Body of pancreas (tissue), 4 donors: ENCODE measurements at regions not wholly inside any gene's neighbourhood (a gene's known extent, or its start where the extent isn't known, plus 50 kb on each side); places are given as distances from the start of the nearest gene placed in this dataset.

ENCODE experiments used
- ATAC-seq: fragments of 150-250 bp; one replicate; pipeline ENCODE4 v1.9.1; 2016
- DNase-seq, 4 donors: peaks; one replicate each; pipeline ENCODE4 v3.0.0-alpha.2; 2019
- H3K27ac ChIP-seq, 4 donors: fragments of 200-600 bp; sonication (generic); 1 replicate in 3 of 4; 2 replicates in 1 of 4; pipeline versions ENCODE4 v1.5.1 to v1.6.1; 2016 to 2019; ENCODE audit warnings: mild to moderate bottlenecking in 1 of 4, mixed read lengths in 1 of 4, moderate library complexity in 1 of 4
- H3K27me3 ChIP-seq, 2 donors: fragments of 200-600 bp; sonication (generic); one replicate each; pipeline ENCODE4 v1.6.0; 2016; ENCODE audit warnings: mild to moderate bottlenecking in 1 of 2
- H3K36me3 ChIP-seq, 2 donors: fragments of 200-600 bp; sonication (generic); replicated peaks in 1 of 2; 2 replicates each; pipeline ENCODE4 v1.5.1; 2016; ENCODE audit warnings: low read depth in 2 of 2; ENCODE audit not compliant: insufficient read depth in 1 of 2
- H3K4me1 ChIP-seq: fragments of 200-600 bp; sonication (generic); one replicate; pipeline ENCODE4 v1.6.0; 2016
- H3K4me3 ChIP-seq, 2 donors: fragments of 200-600 bp; sonication (generic); 1 replicate in 1 of 2; 2 replicates in 1 of 2; pipeline ENCODE4 v1.5.1; 2016 to 2019
- H3K9me3 ChIP-seq, 3 donors: fragments of 200-600 bp; sonication (generic); 1 replicate in 2 of 3; 2 replicates in 1 of 3; pipeline ENCODE4 v1.5.1; 2016
- POLR2A ChIP-seq, 3 donors: fragments of 450-650 bp; IDR thresholded peaks; one replicate each; pipeline ENCODE4 v1.6.1; 2016; ENCODE audit warnings: antibody characterized with exemption in 3 of 3, mild to moderate bottlenecking in 2 of 3
- WGBS, 2 donors: methylation state at CpG; one replicate each; pipeline ENCODE4 v1.1.5; 2017; 5-methylcytosine and 5-hydroxymethylcytosine counted together
- intact Hi-C: fragments of 100-400 bp; cut with DNase I; formaldehyde crosslinking; loops from one replicate; pipeline ENCODE4 v1.15.1; 2023
- TF ChIP-seq, protein P1 (sequence below), 7 experiments: fragments of 450-650 bp in 4 of 7; fragments of 200-600 bp in 3 of 7; sonication (generic) in 3 of 7; IDR thresholded peaks; one replicate each; pipeline ENCODE4 v1.5.1; 2016 to 2019; ENCODE audit warnings: antibody characterized with exemption in 7 of 7

DNA sequence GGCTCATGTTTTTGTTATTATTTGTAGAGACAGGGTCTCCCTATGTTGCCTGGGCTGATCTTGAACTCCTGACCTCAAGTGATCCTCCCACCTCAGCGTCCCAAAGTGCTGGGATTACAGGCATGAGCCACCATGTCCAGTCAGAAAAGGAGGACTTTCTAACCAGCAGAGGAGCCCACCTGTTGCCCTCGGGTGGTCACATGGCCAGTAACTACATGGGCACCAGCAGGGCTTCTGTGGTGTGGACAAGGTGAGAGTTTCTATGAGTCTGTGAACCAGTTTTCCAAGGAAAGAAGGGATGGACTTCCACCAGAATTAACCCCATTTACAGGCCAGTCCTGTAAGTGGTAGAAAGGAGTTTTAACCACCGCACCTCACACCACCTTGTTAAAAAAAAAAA, 125.4 kb downstream of the RIN2 start:
- Histone ChIP-seq H3K27me3 (no peaks in the 10 kb centered on the region), H3K4me1 (peaks cover 26% of the 10 kb centered on the region), H3K4me3 (no peak overlapping the region), H3K27ac (no peak overlapping the region), H3K9me3 (no peaks in the 10 kb centered on the region), H3K36me3 (no peaks in the 10 kb centered on the region)
- no peak for TF ChIP-seq POLR2A (IDR thresholded peaks at IDR 0.05)
- intact Hi-C loops: no loop called here
- whole genome bisulfite sequencing, 2 donors: 88 to 93% methylated on average over 3 of the region's 3 CpGs
- no peak for DNase-seq
- no peak for ATAC-seq

DNA sequence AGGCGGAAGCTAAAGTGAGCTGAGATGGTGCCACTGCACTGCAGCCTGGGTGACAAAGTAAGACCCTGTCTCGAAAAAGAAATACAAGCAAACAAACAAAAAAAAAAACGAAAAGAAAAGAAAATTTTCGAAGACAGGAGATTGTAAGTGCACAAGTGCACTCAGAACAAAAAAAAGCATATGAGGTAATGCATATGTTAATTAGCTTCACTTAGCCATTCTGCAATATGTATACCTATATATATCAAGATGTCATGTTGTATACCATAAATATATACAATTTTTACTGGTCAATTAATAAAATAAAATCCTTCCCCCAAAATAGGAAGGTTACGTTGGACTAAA, 127.5 kb downstream of the RIN2 start:
- no peak for DNase-seq
- Histone ChIP-seq H3K9me3 (no peaks in the 10 kb centered on the region), H3K4me3 (no peak overlapping the region), H3K27me3 (no peaks in the 10 kb centered on the region), H3K36me3 (no peaks in the 10 kb centered on the region), H3K4me1 (peaks cover 45% of the 10 kb centered on the region), H3K27ac (peak overlapping the region in 3 of 4 donors; percentile 30 to 77 (median 76))
- ATAC-seq: no peak
- TF ChIP-seq, protein P1, sequence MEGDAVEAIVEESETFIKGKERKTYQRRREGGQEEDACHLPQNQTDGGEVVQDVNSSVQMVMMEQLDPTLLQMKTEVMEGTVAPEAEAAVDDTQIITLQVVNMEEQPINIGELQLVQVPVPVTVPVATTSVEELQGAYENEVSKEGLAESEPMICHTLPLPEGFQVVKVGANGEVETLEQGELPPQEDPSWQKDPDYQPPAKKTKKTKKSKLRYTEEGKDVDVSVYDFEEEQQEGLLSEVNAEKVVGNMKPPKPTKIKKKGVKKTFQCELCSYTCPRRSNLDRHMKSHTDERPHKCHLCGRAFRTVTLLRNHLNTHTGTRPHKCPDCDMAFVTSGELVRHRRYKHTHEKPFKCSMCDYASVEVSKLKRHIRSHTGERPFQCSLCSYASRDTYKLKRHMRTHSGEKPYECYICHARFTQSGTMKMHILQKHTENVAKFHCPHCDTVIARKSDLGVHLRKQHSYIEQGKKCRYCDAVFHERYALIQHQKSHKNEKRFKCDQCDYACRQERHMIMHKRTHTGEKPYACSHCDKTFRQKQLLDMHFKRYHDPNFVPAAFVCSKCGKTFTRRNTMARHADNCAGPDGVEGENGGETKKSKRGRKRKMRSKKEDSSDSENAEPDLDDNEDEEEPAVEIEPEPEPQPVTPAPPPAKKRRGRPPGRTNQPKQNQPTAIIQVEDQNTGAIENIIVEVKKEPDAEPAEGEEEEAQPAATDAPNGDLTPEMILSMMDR (IDR thresholded peaks at IDR 0.05): no peak
- no peak for TF ChIP-seq POLR2A (IDR thresholded peaks at IDR 0.05)
- intact Hi-C loops: no loop called here
- 51 to 60% methylated on average over 5 of the region's 5 CpGs for WGBS, 2 donors

DNA sequence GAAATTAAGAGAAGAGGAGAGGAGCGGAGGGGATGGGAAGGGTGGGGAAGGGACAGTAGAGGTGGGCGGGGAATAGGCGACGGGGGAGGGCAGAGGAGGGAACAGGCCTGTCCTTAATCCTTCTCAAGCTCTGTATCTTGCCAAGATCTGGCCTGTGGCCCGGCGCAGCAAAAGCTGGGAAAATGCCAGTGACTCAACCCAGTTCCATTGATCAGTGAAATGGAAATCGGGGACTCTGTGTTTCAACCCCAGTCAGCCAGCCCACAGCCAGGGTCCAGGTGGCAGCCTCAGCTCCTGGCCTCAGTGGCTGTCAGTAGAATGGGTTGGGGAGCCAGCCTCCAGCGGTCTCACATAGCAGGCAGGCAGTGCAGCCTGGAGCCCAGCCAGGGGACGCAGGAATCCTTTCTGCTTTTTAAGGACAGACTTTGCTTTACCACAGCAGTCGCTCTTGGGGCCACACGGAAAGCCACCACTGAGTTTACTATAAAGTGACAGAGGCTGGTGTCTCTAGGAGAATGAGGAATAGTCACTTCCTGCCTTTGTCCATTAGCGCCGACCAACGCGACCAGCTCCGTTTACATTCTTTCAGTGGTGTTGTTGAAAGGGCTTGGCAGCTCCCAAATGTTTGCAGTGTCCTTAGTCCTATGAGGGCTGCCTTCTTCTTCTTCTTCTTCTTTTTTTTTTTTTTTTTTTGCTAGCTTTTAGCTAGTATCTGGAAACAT, 128.0 kb downstream of the RIN2 start:
- TF ChIP-seq, protein P1 (IDR thresholded peaks at IDR 0.05): no peak
- TF ChIP-seq POLR2A (IDR thresholded peaks at IDR 0.05): peak in 2 of 3 donors; percentile 18 to 23
- DNase-seq: peak; percentile 32 to 63 (median 52)
- H3K27ac ChIP-seq: peak overlapping the region; percentile 30 to 77 (median 63)
- no peaks in the 10 kb centered on the region for H3K36me3 ChIP-seq
- intact Hi-C loops: no loop called here
- peaks cover 50% of the 10 kb centered on the region for H3K4me1 ChIP-seq
- WGBS, 2 donors: 29 to 35% methylated on average over 14 to 16 of the region's 16 CpGs
- ATAC-seq: peak; percentile 14
- no peak overlapping the region for H3K4me3 ChIP-seq
- H3K27me3 ChIP-seq: no peaks in the 10 kb centered on the region
- H3K9me3 ChIP-seq: no peaks in the 10 kb centered on the region

DNA sequence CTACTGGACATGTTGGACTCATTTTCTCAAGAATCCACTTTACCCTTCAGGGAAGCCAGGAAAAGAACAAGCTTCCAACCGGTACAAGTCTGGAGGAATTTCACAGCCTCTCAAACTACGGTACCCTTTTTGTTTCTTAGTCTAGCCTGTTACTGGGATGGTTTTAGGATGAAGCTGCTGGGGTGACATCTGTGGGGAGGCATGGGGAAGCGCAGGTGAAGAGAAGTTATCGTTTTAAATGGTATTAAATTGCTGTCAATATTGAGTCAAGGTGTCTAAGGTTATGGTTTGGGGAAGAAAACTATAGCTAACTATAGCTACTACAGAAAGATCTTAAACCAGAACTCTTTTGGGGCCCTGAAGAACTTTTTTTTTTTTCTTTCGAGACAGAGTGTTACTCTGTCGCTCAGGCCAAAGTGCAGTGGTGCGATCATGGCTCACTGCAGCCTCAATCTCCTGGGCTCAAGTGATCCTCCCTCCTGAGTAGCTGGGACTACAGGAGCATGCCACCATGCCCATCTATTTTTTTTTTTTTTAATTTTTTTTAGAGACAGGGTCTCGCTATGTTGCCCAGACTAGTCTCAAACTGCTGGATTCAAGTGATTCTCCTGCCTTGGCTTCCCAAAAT, 128.7 kb downstream of the RIN2 start:
- H3K4me3 ChIP-seq: no peak overlapping the region
- no peaks in the 10 kb centered on the region for H3K9me3 ChIP-seq
- WGBS, 2 donors: 80 to 87% methylated on average over 8 of the region's 8 CpGs
- H3K4me1 ChIP-seq: peaks cover 55% of the 10 kb centered on the region
- no peak for ATAC-seq
- H3K27ac ChIP-seq: peak overlapping the region in 3 of 4 donors; percentile 30 to 77 (median 76)
- TF ChIP-seq POLR2A (IDR thresholded peaks at IDR 0.05): no peak
- TF ChIP-seq, protein P1 (IDR thresholded peaks at IDR 0.05): no peak
- H3K27me3 ChIP-seq: no peaks in the 10 kb centered on the region
- intact Hi-C loops: no loop called here
- no peaks in the 10 kb centered on the region for H3K36me3 ChIP-seq
- no peak for DNase-seq

DNA sequence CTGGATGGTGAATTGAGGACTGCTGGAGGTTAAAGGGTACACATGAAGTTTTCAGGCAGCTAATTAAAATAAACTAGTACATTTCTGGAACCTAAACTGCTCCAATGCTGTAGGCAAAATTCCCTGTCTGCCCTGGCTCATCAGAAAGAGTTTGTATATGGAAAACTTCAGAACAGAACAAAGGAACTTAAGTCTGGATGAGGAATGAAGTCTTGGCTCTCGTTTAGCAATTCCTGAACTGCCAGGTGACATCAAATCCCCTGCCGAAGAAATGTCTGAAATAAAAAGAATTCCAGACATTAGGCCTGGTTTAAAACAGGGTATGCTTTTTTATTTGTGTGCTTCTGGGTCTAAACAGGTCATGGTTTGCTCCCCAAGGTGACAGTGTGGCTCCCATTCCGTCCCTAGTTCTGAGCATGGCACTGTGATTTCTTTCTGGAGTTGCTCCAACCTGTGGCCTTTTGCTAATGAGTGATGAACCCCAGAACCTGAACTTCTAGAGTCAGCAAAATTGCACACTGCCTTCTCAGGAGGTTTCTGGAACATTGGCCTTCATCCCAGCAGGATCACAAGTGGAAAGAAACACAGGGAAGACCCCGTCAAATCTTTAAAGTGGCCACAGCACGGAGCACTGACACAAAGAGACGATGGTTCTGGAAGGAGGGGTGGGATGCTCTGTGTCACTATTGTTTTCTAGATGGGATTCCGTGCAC, 129.4 kb upstream of the NAA20 start:
- Histone ChIP-seq H3K27ac (peak overlapping the region in 2 of 4 donors; percentile 76 to 77), H3K9me3 (no peaks in the 10 kb centered on the region), H3K27me3 (no peaks in the 10 kb centered on the region), H3K36me3 (no peaks in the 10 kb centered on the region), H3K4me1 (peaks cover 55% of the 10 kb centered on the region), H3K4me3 (no peak overlapping the region)
- DNase-seq (no peak), ATAC-seq (no peak)
- intact Hi-C loops: no loop called here
- WGBS, 2 donors: 48 to 61% methylated on average over 7 of the region's 7 CpGs
- TF ChIP-seq, protein P1 (IDR thresholded peaks at IDR 0.05): no peak
- TF ChIP-seq POLR2A (IDR thresholded peaks at IDR 0.05): no peak
